Activated CD4-positive, alpha-beta T cell treated with anti-CD3 and anti-CD28 coated beads for 36 hours (primary cell): ENCODE measurements at regions not wholly inside any gene's neighbourhood (a gene's known extent, or its start where the extent isn't known, plus 50 kb on each side); places are given as distances from the start of the nearest gene placed in this dataset.

ENCODE experiments used
- ATAC-seq: fragments of 200-7000 bp; cut with Tn5 transposase; one replicate; pipeline ENCODE4 v1.10.0; 2021; ENCODE audit warnings: mild to moderate bottlenecking, moderate library complexity
- CTCF ChIA-PET: fragments of 350-600 bp; sonication (Branson Sonifier 250); formaldehyde crosslinking; loops from one replicate; lab custom pipeline; 2021; ENCODE audit warnings: antibody characterized with exemption; lab: Charles Lee
- POLR2A ChIA-PET: fragments of 350-600 bp; sonication (Branson Sonifier 250); formaldehyde crosslinking; loops from one replicate; lab custom pipeline; 2021; ENCODE audit warnings: antibody characterized with exemption, inconsistent platforms; lab: Charles Lee
- DNase-seq: peaks from one replicate; pipeline ENCODE4 v3.0.0-alpha.2; 2020
- H3K27ac Mint-ChIP-seq: one replicate; pipeline ENCODE4 v1.8.0; 2021; ENCODE audit warnings: mixed read lengths
- H3K27me3 Mint-ChIP-seq: one replicate; pipeline ENCODE4 v1.8.0; 2021; ENCODE audit warnings: mixed read lengths
- H3K36me3 Mint-ChIP-seq: one replicate; pipeline ENCODE4 v1.8.0; 2021; ENCODE audit warnings: low read depth, mixed read lengths
- H3K4me1 Mint-ChIP-seq: one replicate; pipeline ENCODE4 v1.8.0; 2021; ENCODE audit warnings: mixed read lengths
- H3K4me3 Mint-ChIP-seq: one replicate; pipeline ENCODE4 v1.8.0; 2021; ENCODE audit warnings: mild to moderate bottlenecking, moderate library complexity, mixed read lengths
- H3K9me3 Mint-ChIP-seq: one replicate; pipeline ENCODE4 v1.8.0; 2021; ENCODE audit warnings: low read depth, mixed read lengths
- intact Hi-C, 2 experiments: fragments of 100-400 bp; cut with DNase I in 1 of 2; cut with micrococcal nuclease in 1 of 2; formaldehyde crosslinking; loops; one replicate each; pipeline versions ENCODE4 v1.14.2 to v1.15.1; 2022 to 2024; cut with DNase I, micrococcal nuclease

GRCh38 chr3:194738254-194739093 is 52.8 kb downstream of the FAM43A start:
- H3K27ac Mint-ChIP-seq: no peak overlapping the region

GRCh38 chr3:194739498-194740284 is 54.0 kb downstream of the FAM43A start:
- Mint-ChIP-seq H3K27me3 (peaks cover 16% of the 10 kb centered on the region), H3K36me3 (no peaks in the 10 kb centered on the region), H3K27ac (no peak overlapping the region), H3K4me1 (no peaks in the 10 kb centered on the region), H3K9me3 (peaks cover 2% of the 10 kb centered on the region), H3K4me3 (no peak overlapping the region)
- no peak for ATAC-seq
- no peak for DNase-seq
- ChIA-PET CTCF (no interaction called here), POLR2A (interaction anchor here (0.6 kb wide), 1 partner anchor 331 kb away, joined by 3 read pairs; no protein-coding TSS in a partner anchor)
- intact Hi-C loops: no loop called here

More at GRCh38 chr3:194738254-194739093, 52.8 kb downstream of the FAM43A start:
- H3K9me3 Mint-ChIP-seq: peaks cover 2% of the 10 kb centered on the region
- H3K27me3 Mint-ChIP-seq: peaks cover 16% of the 10 kb centered on the region
- no peak for ATAC-seq
- no peaks in the 10 kb centered on the region for H3K4me1 Mint-ChIP-seq
- intact Hi-C loops: no loop called here
- H3K36me3 Mint-ChIP-seq: no peaks in the 10 kb centered on the region
- POLR2A ChIA-PET: no interaction called here
- CTCF ChIA-PET: interaction anchor here (1.1 to 1.4 kb wide), 2 partner anchors 32 to 56 kb away, joined by 3 to 4 read pairs; no protein-coding TSS in a partner anchor
- H3K4me3 Mint-ChIP-seq: no peak overlapping the region
- no peak for DNase-seq

- no peak overlapping the region for H3K27ac Mint-ChIP-seq
- no peaks in the 10 kb centered on the region for H3K9me3 Mint-ChIP-seq
- H3K4me3 Mint-ChIP-seq: no peak overlapping the region
- no peaks in the 10 kb centered on the region for H3K4me1 Mint-ChIP-seq
- POLR2A ChIA-PET: no interaction called here
- intact Hi-C loops: no loop called here
- ATAC-seq: peak; percentile 68
- CTCF ChIA-PET: interaction anchor here (0.7 kb wide), 1 partner anchor 270 kb away, joined by 3 read pairs; no protein-coding TSS in a partner anchor
- DNase-seq: no peak
- no peaks in the 10 kb centered on the region for H3K36me3 Mint-ChIP-seq
- peaks cover 14% of the 10 kb centered on the region for H3K27me3 Mint-ChIP-seq
These were observed 55.3 kb downstream of the FAM43A start for GRCh38 chr3:194740859-194741491.

- DNase-seq (no peak), ATAC-seq (no peak)
- no peak overlapping the region for H3K4me3 Mint-ChIP-seq
- no peak overlapping the region for H3K27ac Mint-ChIP-seq
- intact Hi-C loops: no loop called here
- CTCF ChIA-PET: no interaction called here
- H3K27me3 Mint-ChIP-seq: peaks cover 14% of the 10 kb centered on the region
- POLR2A ChIA-PET: no interaction called here
- H3K9me3 Mint-ChIP-seq: no peaks in the 10 kb centered on the region
- H3K4me1 Mint-ChIP-seq: no peaks in the 10 kb centered on the region
- no peaks in the 10 kb centered on the region for H3K36me3 Mint-ChIP-seq
These were observed 56.2 kb downstream of the FAM43A start for GRCh38 chr3:194741916-194742315.

GRCh38 chr3:194744826-194745225 is 59.1 kb downstream of the FAM43A start:
- no peak overlapping the region for H3K27ac Mint-ChIP-seq
- intact Hi-C loops: no loop called here
- H3K36me3 Mint-ChIP-seq: no peaks in the 10 kb centered on the region
- H3K4me3 Mint-ChIP-seq: no peak overlapping the region
- POLR2A ChIA-PET: no interaction called here
- ATAC-seq: no peak
- CTCF ChIA-PET: no interaction called here
- no peak for DNase-seq
- peaks cover 9% of the 10 kb centered on the region for H3K27me3 Mint-ChIP-seq
- no peaks in the 10 kb centered on the region for H3K4me1 Mint-ChIP-seq
- no peaks in the 10 kb centered on the region for H3K9me3 Mint-ChIP-seq

GRCh38 chr3:194745422-194746184 is 59.9 kb downstream of the FAM43A start:
- ChIA-PET CTCF (no interaction called here), POLR2A (no interaction called here)
- no peak overlapping the region for H3K27ac Mint-ChIP-seq

GRCh38 chr3:194748225-194748624 is 62.5 kb downstream of the FAM43A start:
- Mint-ChIP-seq H3K27me3 (no peaks in the 10 kb centered on the region), H3K4me3 (no peak overlapping the region), H3K9me3 (no peaks in the 10 kb centered on the region), H3K36me3 (no peaks in the 10 kb centered on the region), H3K27ac (no peak overlapping the region), H3K4me1 (no peaks in the 10 kb centered on the region)
- DNase-seq (no peak), ATAC-seq (no peak)
- CTCF ChIA-PET: no interaction called here
- intact Hi-C loops: no loop called here
- POLR2A ChIA-PET: no interaction called here

More at GRCh38 chr3:194745422-194746184, 59.9 kb downstream of the FAM43A start:
- Mint-ChIP-seq H3K4me1 (no peaks in the 10 kb centered on the region), H3K27me3 (peaks cover 6% of the 10 kb centered on the region), H3K36me3 (no peaks in the 10 kb centered on the region), H3K4me3 (no peak overlapping the region), H3K9me3 (no peaks in the 10 kb centered on the region)
- no peak for DNase-seq
- intact Hi-C loops: no loop called here
- ATAC-seq: no peak

GRCh38 chr3:194749631-194750490 is 64.2 kb downstream of the FAM43A start:
- Mint-ChIP-seq H3K9me3 (no peaks in the 10 kb centered on the region), H3K27ac (no peak overlapping the region), H3K4me3 (no peak overlapping the region), H3K27me3 (no peaks in the 10 kb centered on the region), H3K4me1 (no peaks in the 10 kb centered on the region), H3K36me3 (no peaks in the 10 kb centered on the region)
- ATAC-seq (no peak), DNase-seq (no peak)
- ChIA-PET CTCF (no interaction called here), POLR2A (no interaction called here)
- intact Hi-C loops: no loop called here

- CTCF ChIA-PET: no interaction called here
- no peaks in the 10 kb centered on the region for H3K4me1 Mint-ChIP-seq
- POLR2A ChIA-PET: no interaction called here
These were observed 64.8 kb downstream of the FAM43A start for GRCh38 chr3:194750491-194750828.

GRCh38 chr3:194755671-194756459 is 70.2 kb downstream of the FAM43A start:
- Mint-ChIP-seq H3K4me1 (no peaks in the 10 kb centered on the region), H3K4me3 (no peak overlapping the region), H3K9me3 (no peaks in the 10 kb centered on the region), H3K27ac (no peak overlapping the region), H3K36me3 (no peaks in the 10 kb centered on the region), H3K27me3 (peaks cover 2% of the 10 kb centered on the region)
- ChIA-PET CTCF (interaction anchor here (1.0 kb wide), 1 partner anchor 73 kb away, joined by 5 read pairs; no protein-coding TSS in a partner anchor), POLR2A (interaction anchor here (0.6 kb wide), 1 partner anchor 221 kb away, joined by 3 read pairs; no protein-coding TSS in a partner anchor)
- intact Hi-C loops: no loop called here
- DNase-seq: no peak
- ATAC-seq: no peak

More at GRCh38 chr3:194750491-194750828, 64.8 kb downstream of the FAM43A start:
- H3K4me3 Mint-ChIP-seq: no peak overlapping the region
- DNase-seq (no peak), ATAC-seq (no peak)
- intact Hi-C loops: no loop called here
- no peaks in the 10 kb centered on the region for H3K9me3 Mint-ChIP-seq
- H3K27ac Mint-ChIP-seq: no peak overlapping the region
- no peaks in the 10 kb centered on the region for H3K36me3 Mint-ChIP-seq
- no peaks in the 10 kb centered on the region for H3K27me3 Mint-ChIP-seq
